H1 (cell line): ENCODE measurements at regions not wholly inside any gene's neighbourhood (a gene's known extent, or its start where the extent isn't known, plus 50 kb on each side); places are given as distances from the start of the nearest gene placed in this dataset.

ENCODE experiments used
- CTCF ChIA-PET: fragments of 300-600 bp; sonication (Branson Sonifier 250); formaldehyde crosslinking; loops from one replicate; lab custom pipeline; 2021; ENCODE audit not compliant: partially characterized antibody; lab: Charles Lee
- POLR2A ChIA-PET: fragments of 300-600 bp; sonication (Branson Sonifier 250); formaldehyde crosslinking; loops from one replicate; lab custom pipeline; 2021; ENCODE audit warnings: inconsistent platforms; ENCODE audit not compliant: partially characterized antibody; lab: Charles Lee
- DNase-seq, 2 experiments: peaks; one replicate each; pipeline versions ENCODE4 v3.0.0 to v3.0.0-alpha.2; 2010 to 2022; ENCODE audit warnings: low spot score in 2 of 2, low read depth in 1 of 2, mixed read lengths in 1 of 2
- FAIRE-seq: peaks from 2 replicates; lab custom pipeline; 2011; peaks lifted over from hg19 to GRCh38; lab: Jason Lieb, UNC
- H2AFZ ChIP-seq: 2 replicates; pipeline ENCODE4 v1.8.1; 2012; ENCODE audit warnings: low read length, inconsistent platforms
- H2AK5ac ChIP-seq: 2 replicates; pipeline ENCODE4 v1.6.1; 2013; ENCODE audit warnings: low read depth, low read length
- H2BK120ac ChIP-seq: replicated peaks from 2 replicates; pipeline ENCODE3; 2013; ENCODE audit warnings: low read depth, low read length, inconsistent platforms
- H2BK12ac ChIP-seq: 2 replicates; pipeline ENCODE4 v1.6.1; 2013; ENCODE audit warnings: low read depth, low read length
- H2BK15ac ChIP-seq: 2 replicates; pipeline ENCODE4 v1.6.1; 2013; ENCODE audit warnings: low read length
- H2BK20ac ChIP-seq: 2 replicates; pipeline ENCODE4 v1.6.1; 2013; ENCODE audit warnings: low read length
- H2BK5ac ChIP-seq: 2 replicates; pipeline ENCODE4 v1.6.1; 2013; ENCODE audit warnings: low read depth, low read length
- H3K14ac ChIP-seq: 2 replicates; pipeline ENCODE4 v1.6.1; 2013; ENCODE audit warnings: inconsistent platforms; ENCODE audit not compliant: insufficient read length
- H3K18ac ChIP-seq: 2 replicates; pipeline ENCODE4 v1.6.1; 2013; ENCODE audit warnings: low read length; ENCODE audit errors: extremely low read depth
- H3K23ac ChIP-seq: 2 replicates; pipeline ENCODE4 v1.6.1; 2013; ENCODE audit warnings: inconsistent platforms; ENCODE audit not compliant: insufficient read length
- H3K23me2 ChIP-seq: 2 replicates; pipeline ENCODE4 v1.6.1; 2013; ENCODE audit warnings: low read depth, low read length
- H3K27ac ChIP-seq: 2 replicates; pipeline ENCODE4 v1.6.1; 2011; ENCODE audit warnings: low read depth, low read length, inconsistent platforms
- H3K27me3 ChIP-seq, 4 experiments: replicated peaks in 1 of 4; 1 replicate in 1 of 4; 2 replicates in 3 of 4; pipeline versions ENCODE4 v1.6.1 to v1.8.1; 2011 to 2013; ENCODE audit warnings: low read length in 3 of 4, mild to moderate bottlenecking in 3 of 4, inconsistent platforms in 2 of 4, mixed read lengths in 2 of 4, moderate library complexity in 1 of 4; ENCODE audit not compliant: control insufficient read depth in 3 of 4, insufficient read depth in 3 of 4; ENCODE audit errors: extremely low read depth in 1 of 4
- H3K36me3 ChIP-seq, 4 experiments: 2 replicates each; pipeline versions ENCODE4 v1.6.1 to v1.8.1; 2011 to 2013; ENCODE audit warnings: mild to moderate bottlenecking in 4 of 4, low read length in 3 of 4, moderate library complexity in 2 of 4, control low read depth in 1 of 4, inconsistent platforms in 1 of 4; ENCODE audit not compliant: insufficient read depth in 4 of 4, control insufficient read depth in 2 of 4
- H3K4ac ChIP-seq: replicated peaks from 2 replicates; pipeline ENCODE3; 2013; ENCODE audit warnings: low read length, low read depth, mixed read lengths, inconsistent platforms; ENCODE audit not compliant: insufficient read length
- H3K4me1 ChIP-seq, 4 experiments: replicated peaks in 1 of 4; 1 replicate in 1 of 4; 2 replicates in 3 of 4; pipeline versions ENCODE4 v1.6.1 to v1.8.1; 2011 to 2013; ENCODE audit warnings: low read length in 3 of 4, inconsistent platforms in 2 of 4, mixed read lengths in 1 of 4; ENCODE audit not compliant: insufficient read depth in 4 of 4, control insufficient read depth in 3 of 4
- H3K4me2 ChIP-seq, 2 experiments: 2 replicates each; pipeline versions ENCODE4 v1.6.1 to v1.8.1; 2011 to 2013; ENCODE audit warnings: low read depth in 2 of 2, low read length in 2 of 2, control low read depth in 1 of 2, inconsistent platforms in 1 of 2, mild to moderate bottlenecking in 1 of 2; ENCODE audit not compliant: insufficient read depth in 1 of 2
- H3K4me3 ChIP-seq, 4 experiments: fragments of 200-600, 300-600 bp in 1 of 4; sonication (generic), shearing (Covaris generic), sonication (Bioruptor Twin) in 1 of 4; 2 replicates each; pipeline versions ENCODE4 v1.5.1 to v1.8.1; 2011 to 2016; ENCODE audit warnings: low read length in 4 of 4, low read depth in 3 of 4, control low read depth in 2 of 4, inconsistent platforms in 2 of 4, mild to moderate bottlenecking in 2 of 4, mixed read lengths in 1 of 4, moderate library complexity in 1 of 4; ENCODE audit not compliant: insufficient read depth in 2 of 4; ENCODE audit errors: extremely low read depth in 1 of 4
- H3K56ac ChIP-seq: replicated peaks from 2 replicates; pipeline ENCODE3; 2013; ENCODE audit warnings: low read depth, mild to moderate bottlenecking, mixed read lengths, low read length, inconsistent platforms; ENCODE audit not compliant: insufficient read length
- H3K79me1 ChIP-seq: 2 replicates; pipeline ENCODE4 v1.6.1; 2013; ENCODE audit warnings: low read depth, low read length, control low read depth
- H3K79me2 ChIP-seq, 2 experiments: 2 replicates each; pipeline versions ENCODE4 v1.6.1 to v1.8.1; 2012 to 2013; ENCODE audit warnings: low read length in 2 of 2, mild to moderate bottlenecking in 2 of 2, inconsistent platforms in 1 of 2; ENCODE audit not compliant: insufficient read depth in 2 of 2, control insufficient read depth in 1 of 2
- H3K9ac ChIP-seq, 4 experiments: replicated peaks in 1 of 4; 1 replicate in 1 of 4; 2 replicates in 3 of 4; pipeline versions ENCODE4 v1.6.1 to v1.8.1; 2011 to 2013; ENCODE audit warnings: low read depth in 3 of 4, low read length in 3 of 4, control low read depth in 2 of 4, mild to moderate bottlenecking in 2 of 4, moderate library complexity in 2 of 4, inconsistent platforms in 1 of 4; ENCODE audit errors: extremely low read depth in 1 of 4
- H3K9me3 ChIP-seq, 2 experiments: 2 replicates each; pipeline versions ENCODE4 v1.6.1 to v1.8.1; 2012 to 2013; ENCODE audit warnings: mild to moderate bottlenecking in 2 of 2, moderate library complexity in 2 of 2, control low read depth in 1 of 2, inconsistent platforms in 1 of 2, low read depth in 1 of 2, low read length in 1 of 2, mixed read lengths in 1 of 2; ENCODE audit not compliant: insufficient read depth in 2 of 2
- H4K20me1 ChIP-seq, 2 experiments: replicated peaks in 1 of 2; 2 replicates each; pipeline versions ENCODE3 to v1.8.1; 2011 to 2013; ENCODE audit warnings: inconsistent platforms in 2 of 2, low read length in 2 of 2, mild to moderate bottlenecking in 1 of 2; ENCODE audit not compliant: insufficient read depth in 2 of 2, control insufficient read depth in 1 of 2
- H4K5ac ChIP-seq: 2 replicates; pipeline ENCODE4 v1.6.1; 2013; ENCODE audit warnings: low read length, low read depth, mixed read lengths, inconsistent platforms; ENCODE audit not compliant: insufficient read length
- H4K8ac ChIP-seq: 2 replicates; pipeline ENCODE4 v1.8.0; 2013; ENCODE audit warnings: mild to moderate bottlenecking, moderate library complexity, low read length, inconsistent platforms; ENCODE audit not compliant: insufficient read depth; ENCODE audit errors: extremely low read depth
- H4K91ac ChIP-seq: replicated peaks from 2 replicates; pipeline ENCODE3; 2013; ENCODE audit warnings: low read length, mixed read lengths, inconsistent platforms; ENCODE audit not compliant: insufficient read length
- CEBPB ChIP-seq: IDR thresholded peaks from 2 replicates; pipeline ENCODE4 v1.6.1; 2012; ENCODE audit warnings: low read depth, low read length
- E2F6 ChIP-seq: IDR thresholded peaks from 2 replicates; pipeline ENCODE4 v1.6.1; 2012; ENCODE audit warnings: inconsistent platforms
- GTF2F1 ChIP-seq: IDR thresholded peaks from 2 replicates; pipeline ENCODE4 v1.6.1; 2012; ENCODE audit warnings: low read depth, low read length, improper control_type of control experiment, borderline replicate concordance
- USF2 ChIP-seq: IDR thresholded peaks from 2 replicates; pipeline ENCODE4 v1.6.1; 2011; ENCODE audit warnings: low read length, improper control_type of control experiment
- WGBS, 2 experiments: shearing (Covaris generic) in 1 of 2; methylation state at CpG; one replicate each; pipeline versions ENCODE4 v1.1.6 to v1.1.7; 2013 to 2015; ENCODE audit warnings: low lambda C conversion rate in 2 of 2, mixed read lengths in 2 of 2, inconsistent platforms in 1 of 2, low coverage in 1 of 2, missing lambda C conversion rate in 1 of 2; ENCODE audit not compliant: insufficient replicate concordance in 2 of 2, insufficient coverage in 1 of 2, insufficient read length in 1 of 2; ENCODE audit errors: extremely low coverage in 1 of 2, missing lambda C conversion rate in 1 of 2; 5-methylcytosine and 5-hydroxymethylcytosine counted together

GRCh38 chr4:128686032-128686465, 123.5 kb upstream of the JADE1 start:
- H3K4ac ChIP-seq: peak overlapping the region; percentile 99
- H3K4me1 ChIP-seq: peaks cover 3 to 25% (median 13%) of the 10 kb centered on the region in 4 experiments; a peak in 5 of 7 replicates
- no peak overlapping the region; the same call in 1 of the 2 replicates for H2BK15ac ChIP-seq
- H3K79me2 ChIP-seq: no peaks in the 10 kb centered on the region
- H3K23ac ChIP-seq: no peak overlapping the region
- H4K20me1 ChIP-seq: no peaks in the 10 kb centered on the region
- H3K36me3 ChIP-seq: peaks cover 0 to 6% (median 0%) of the 10 kb centered on the region in 4 experiments; a peak in 1 of 8 replicates
- H3K4me2 ChIP-seq: no peak overlapping the region
- H4K8ac ChIP-seq: no peak overlapping the region
- H3K9me3 ChIP-seq: peaks cover 5 to 13% of the 10 kb centered on the region in 2 experiments; a peak in 2 of 4 replicates
- no peak overlapping the region for H2AFZ ChIP-seq
- peak overlapping the region; percentile 99; the same call in 1 of the 2 replicates for H2BK20ac ChIP-seq
- ChIA-PET CTCF (interaction anchor here (1.0 to 1.4 kb wide), 5 partner anchors 11 to 120 kb away, joined by 3 to 5 read pairs (median 3); no protein-coding TSS in a partner anchor), POLR2A (interaction anchor here (1.4 kb wide), 1 partner anchor 89 kb away, joined by 3 read pairs; no protein-coding TSS in a partner anchor)
- peak overlapping the region; percentile 96; the same call in 1 of the 2 replicates for H2BK5ac ChIP-seq
- peak overlapping the region; percentile 77; the same call in 1 of the 2 replicates for H2AK5ac ChIP-seq
- H3K79me1 ChIP-seq: no peaks in the 10 kb centered on the region
- 83% methylated on average over 2 of the region's 2 CpGs; no CpG with 5 or more reads in 1 of the 2 experiments for WGBS, 2 experiments
- no peaks in the 10 kb centered on the region for H3K23me2 ChIP-seq
- H2BK120ac ChIP-seq: peak overlapping the region; percentile 100
- no peak overlapping the region for H4K5ac ChIP-seq
- DNase-seq (no peak), FAIRE-seq (no peak)
- H3K56ac ChIP-seq: peak overlapping the region; percentile 19
- H4K91ac ChIP-seq: peak overlapping the region; percentile 99
- no peak overlapping the region for H3K14ac ChIP-seq
- peak overlapping the region; percentile 78 for H2BK12ac ChIP-seq
- no peak overlapping the region for H3K4me3 ChIP-seq
- H3K27ac ChIP-seq: no peak overlapping the region
- peak overlapping the region; percentile 89 for H3K18ac ChIP-seq
- no peak for TF ChIP-seq CEBPB
- no peak for TF ChIP-seq E2F6
- no peak for TF ChIP-seq USF2
- no peak for TF ChIP-seq GTF2F1
- no peaks in the 10 kb centered on the region for H3K27me3 ChIP-seq
- H3K9ac ChIP-seq: no peak overlapping the region
